ENCODE measurements at regions not wholly inside any gene's neighbourhood (a gene's known extent, or its start where the extent isn't known, plus 50 kb on each side); places are given as distances from the start of the nearest gene placed in this dataset.

DNA sequence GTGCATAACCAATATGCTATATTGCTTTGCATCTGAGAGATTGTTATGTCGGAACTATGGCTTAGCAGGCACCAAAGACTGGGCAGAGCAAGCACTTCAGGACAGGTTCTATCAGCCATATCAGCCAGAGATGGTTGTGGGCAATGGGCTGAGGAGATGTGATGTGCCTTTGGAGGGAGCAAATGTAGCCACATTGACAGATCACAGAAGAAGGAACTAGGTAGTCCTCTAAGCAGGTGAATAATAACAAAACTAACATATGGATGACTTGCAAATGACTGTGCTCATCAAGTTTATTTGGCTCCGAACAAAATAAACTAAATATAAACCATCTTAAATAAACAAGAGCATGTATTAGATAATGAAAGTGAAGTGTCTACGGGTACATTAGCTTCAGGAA lies 291.7 kb downstream of the RMST start:
- H3K9ac ChIP-seq = no peak overlapping the region
- DNase-seq = no peak
- H3K9me2 ChIP-seq = no peaks in the 10 kb centered on the region
- TF ChIP-seq, protein P1, sequence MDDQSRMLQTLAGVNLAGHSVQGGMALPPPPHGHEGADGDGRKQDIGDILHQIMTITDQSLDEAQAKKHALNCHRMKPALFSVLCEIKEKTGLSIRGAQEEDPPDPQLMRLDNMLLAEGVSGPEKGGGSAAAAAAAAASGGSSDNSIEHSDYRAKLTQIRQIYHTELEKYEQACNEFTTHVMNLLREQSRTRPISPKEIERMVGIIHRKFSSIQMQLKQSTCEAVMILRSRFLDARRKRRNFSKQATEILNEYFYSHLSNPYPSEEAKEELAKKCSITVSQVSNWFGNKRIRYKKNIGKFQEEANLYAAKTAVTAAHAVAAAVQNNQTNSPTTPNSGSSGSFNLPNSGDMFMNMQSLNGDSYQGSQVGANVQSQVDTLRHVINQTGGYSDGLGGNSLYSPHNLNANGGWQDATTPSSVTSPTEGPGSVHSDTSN (IDR thresholded peaks at IDR 0.05) = no peak
- TF ChIP-seq SIN3A (IDR thresholded peaks at IDR 0.05; ENCODE audit: borderline replicate concordance, low read depth, low read length) (no peak), FOSL2 (IDR thresholded peaks at IDR 0.05; ENCODE audit: borderline replicate concordance, low read depth) (no peak), MEF2A (IDR thresholded peaks at IDR 0.05; ENCODE audit: borderline replicate concordance, low read depth) (no peak), GABPA (IDR thresholded peaks at IDR 0.05; ENCODE audit: low read depth) (no peak), ELF1 (IDR thresholded peaks at IDR 0.05) (no peak), REST (IDR thresholded peaks at IDR 0.05; ENCODE audit: low read depth, low read length) (no peak), MXI1 (IDR thresholded peaks at IDR 0.05; ENCODE audit: low read depth, low read length) (no peak), IRF3 (IDR thresholded peaks at IDR 0.05; ENCODE audit: low read depth, low read length) (no peak), GATA2 (CRISPR knock-in tag; IDR thresholded peaks at IDR 0.05) (no peak), TEAD4 (IDR thresholded peaks at IDR 0.05; ENCODE audit: borderline replicate concordance, insufficient read depth) (no peak), YY1 (IDR thresholded peaks at IDR 0.05; ENCODE audit: low read depth) (no peak), SMC3 (IDR thresholded peaks at IDR 0.05; ENCODE audit: low read depth, low read length) (no peak), EZH2phosphoT487 (IDR thresholded peaks at IDR 0.05; ENCODE audit: borderline replicate concordance, low read depth) (no peak)
- TF ChIP-seq, protein P2, sequence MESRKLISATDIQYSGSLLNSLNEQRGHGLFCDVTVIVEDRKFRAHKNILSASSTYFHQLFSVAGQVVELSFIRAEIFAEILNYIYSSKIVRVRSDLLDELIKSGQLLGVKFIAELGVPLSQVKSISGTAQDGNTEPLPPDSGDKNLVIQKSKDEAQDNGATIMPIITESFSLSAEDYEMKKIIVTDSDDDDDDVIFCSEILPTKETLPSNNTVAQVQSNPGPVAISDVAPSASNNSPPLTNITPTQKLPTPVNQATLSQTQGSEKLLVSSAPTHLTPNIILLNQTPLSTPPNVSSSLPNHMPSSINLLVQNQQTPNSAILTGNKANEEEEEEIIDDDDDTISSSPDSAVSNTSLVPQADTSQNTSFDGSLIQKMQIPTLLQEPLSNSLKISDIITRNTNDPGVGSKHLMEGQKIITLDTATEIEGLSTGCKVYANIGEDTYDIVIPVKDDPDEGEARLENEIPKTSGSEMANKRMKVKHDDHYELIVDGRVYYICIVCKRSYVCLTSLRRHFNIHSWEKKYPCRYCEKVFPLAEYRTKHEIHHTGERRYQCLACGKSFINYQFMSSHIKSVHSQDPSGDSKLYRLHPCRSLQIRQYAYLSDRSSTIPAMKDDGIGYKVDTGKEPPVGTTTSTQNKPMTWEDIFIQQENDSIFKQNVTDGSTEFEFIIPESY (IDR thresholded peaks at IDR 0.05; ENCODE audit: borderline replicate concordance, low read depth) = no peak
- TF ChIP-seq, protein P3, sequence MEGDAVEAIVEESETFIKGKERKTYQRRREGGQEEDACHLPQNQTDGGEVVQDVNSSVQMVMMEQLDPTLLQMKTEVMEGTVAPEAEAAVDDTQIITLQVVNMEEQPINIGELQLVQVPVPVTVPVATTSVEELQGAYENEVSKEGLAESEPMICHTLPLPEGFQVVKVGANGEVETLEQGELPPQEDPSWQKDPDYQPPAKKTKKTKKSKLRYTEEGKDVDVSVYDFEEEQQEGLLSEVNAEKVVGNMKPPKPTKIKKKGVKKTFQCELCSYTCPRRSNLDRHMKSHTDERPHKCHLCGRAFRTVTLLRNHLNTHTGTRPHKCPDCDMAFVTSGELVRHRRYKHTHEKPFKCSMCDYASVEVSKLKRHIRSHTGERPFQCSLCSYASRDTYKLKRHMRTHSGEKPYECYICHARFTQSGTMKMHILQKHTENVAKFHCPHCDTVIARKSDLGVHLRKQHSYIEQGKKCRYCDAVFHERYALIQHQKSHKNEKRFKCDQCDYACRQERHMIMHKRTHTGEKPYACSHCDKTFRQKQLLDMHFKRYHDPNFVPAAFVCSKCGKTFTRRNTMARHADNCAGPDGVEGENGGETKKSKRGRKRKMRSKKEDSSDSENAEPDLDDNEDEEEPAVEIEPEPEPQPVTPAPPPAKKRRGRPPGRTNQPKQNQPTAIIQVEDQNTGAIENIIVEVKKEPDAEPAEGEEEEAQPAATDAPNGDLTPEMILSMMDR (IDR thresholded peaks at IDR 0.05) = no peak
- H3K36me3 ChIP-seq (replicated peaks in 1 of 2; ENCODE audit: control insufficient read depth in 1 of 2, insufficient read depth in 2 of 2, low read length in 1 of 2) = no peaks in the 10 kb centered on the region
- H3K27me3 ChIP-seq (ENCODE audit: insufficient read depth) = no peaks in the 10 kb centered on the region
- 28% methylated on average over 3 of the region's 3 CpGs for WGBS (ENCODE audit: low lambda C conversion rate)
- CTCF ChIA-PET = no interaction called here
- no peaks in the 10 kb centered on the region for H3K79me2 ChIP-seq (ENCODE audit: insufficient read depth)
- H3K4me1 ChIP-seq (ENCODE audit: control insufficient read depth in 1 of 2, insufficient read depth in 2 of 2, low read depth in 1 of 2, low read length in 1 of 2) = no peaks in the 10 kb centered on the region
- H3K4me3 ChIP-seq (ENCODE audit: low read depth in 2 of 2, low read length in 1 of 2) = no peak overlapping the region
- H2AFZ ChIP-seq (ENCODE audit: low read depth) = no peak overlapping the region
- no peaks in the 10 kb centered on the region for H4K20me1 ChIP-seq (ENCODE audit: insufficient read depth)
- no peak overlapping the region for H3K4me2 ChIP-seq
- POLR2A ChIA-PET = no interaction called here
- no peak overlapping the region for H3K27ac ChIP-seq (ENCODE audit: low read depth in 2 of 2, low read length in 1 of 2)
- H3K9me3 ChIP-seq = no peaks in the 10 kb centered on the region
- no peaks in the 10 kb centered on the region for H3F3A ChIP-seq (replicated peaks; ENCODE audit: insufficient read depth)

Measured in SK-N-SH (cell line).